ENCODE measurements at regions not wholly inside any gene's neighbourhood (a gene's known extent, or its start where the extent isn't known, plus 50 kb on each side); places are given as distances from the start of the nearest gene placed in this dataset.

DNA sequence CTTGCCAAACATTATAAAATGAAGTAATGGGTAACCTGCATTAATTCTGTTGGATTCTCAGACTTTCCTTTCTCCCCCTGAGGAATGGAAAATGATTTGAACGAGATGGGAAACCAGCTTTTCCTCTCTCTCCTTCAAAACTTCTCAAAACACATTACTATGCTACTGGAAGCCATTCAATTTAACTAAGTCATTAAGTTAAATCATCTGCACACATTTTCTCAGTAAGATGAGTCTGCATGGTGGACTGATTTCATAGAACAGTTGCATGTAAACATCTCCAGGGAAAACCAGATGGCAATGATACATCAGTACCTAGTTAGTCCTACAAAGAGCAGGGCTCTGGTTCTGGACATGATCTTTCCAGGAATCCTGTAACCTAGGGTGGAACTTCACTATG is 59.9 kb downstream of the BMP4 start:
- DNase-seq (ENCODE audit: low read depth): no peak

DNA sequence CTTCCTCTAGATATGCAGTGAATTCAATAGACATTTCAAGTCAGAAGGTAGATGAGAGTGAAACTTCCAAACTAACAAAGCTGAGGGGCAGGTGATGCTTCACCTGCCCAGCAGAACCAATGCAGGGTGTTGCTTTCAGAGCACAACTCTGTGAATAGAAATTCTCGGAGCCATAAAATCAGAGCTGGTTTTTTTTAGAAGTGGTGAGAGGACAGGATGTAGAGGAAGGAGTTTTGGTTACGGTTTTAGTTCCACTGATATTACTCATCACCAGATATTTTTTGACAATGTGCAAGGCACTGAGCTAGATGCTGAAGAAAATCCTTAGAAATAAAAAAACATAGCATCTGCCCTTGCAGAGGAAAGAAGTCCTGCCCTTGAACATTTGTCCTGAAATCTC is 62.2 kb downstream of the BMP4 start:
- DNase-seq (ENCODE audit: low read depth): no peak

GRCh38 chr14:53893374-53893773 is 63.3 kb downstream of the BMP4 start:
- no peak for DNase-seq (ENCODE audit: low read depth)

DNA sequence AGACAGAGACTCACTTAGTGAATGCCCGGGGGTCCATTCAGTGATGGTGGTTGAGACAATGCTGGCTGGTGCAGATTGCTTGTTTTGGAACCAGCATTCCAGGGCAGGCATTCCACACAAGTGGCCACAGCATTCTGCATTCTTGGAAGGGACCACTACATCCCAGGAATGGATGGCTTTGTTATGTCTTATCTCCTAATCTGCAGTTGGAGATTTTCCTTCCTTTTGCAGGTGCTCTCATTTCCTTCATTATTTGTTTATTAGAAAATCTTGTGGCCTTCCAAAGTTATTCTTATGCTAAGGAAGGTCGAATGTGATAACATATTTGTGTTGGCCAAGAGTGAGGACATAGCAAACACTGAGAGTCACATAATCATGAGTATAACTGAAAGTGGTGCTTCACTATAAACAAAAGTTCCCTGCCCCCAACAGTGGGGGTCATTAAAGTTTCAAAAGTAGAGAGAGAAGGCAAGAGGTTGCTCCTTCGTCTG is 66.0 kb downstream of the BMP4 start:
- no peak for DNase-seq (ENCODE audit: low read depth)

DNA sequence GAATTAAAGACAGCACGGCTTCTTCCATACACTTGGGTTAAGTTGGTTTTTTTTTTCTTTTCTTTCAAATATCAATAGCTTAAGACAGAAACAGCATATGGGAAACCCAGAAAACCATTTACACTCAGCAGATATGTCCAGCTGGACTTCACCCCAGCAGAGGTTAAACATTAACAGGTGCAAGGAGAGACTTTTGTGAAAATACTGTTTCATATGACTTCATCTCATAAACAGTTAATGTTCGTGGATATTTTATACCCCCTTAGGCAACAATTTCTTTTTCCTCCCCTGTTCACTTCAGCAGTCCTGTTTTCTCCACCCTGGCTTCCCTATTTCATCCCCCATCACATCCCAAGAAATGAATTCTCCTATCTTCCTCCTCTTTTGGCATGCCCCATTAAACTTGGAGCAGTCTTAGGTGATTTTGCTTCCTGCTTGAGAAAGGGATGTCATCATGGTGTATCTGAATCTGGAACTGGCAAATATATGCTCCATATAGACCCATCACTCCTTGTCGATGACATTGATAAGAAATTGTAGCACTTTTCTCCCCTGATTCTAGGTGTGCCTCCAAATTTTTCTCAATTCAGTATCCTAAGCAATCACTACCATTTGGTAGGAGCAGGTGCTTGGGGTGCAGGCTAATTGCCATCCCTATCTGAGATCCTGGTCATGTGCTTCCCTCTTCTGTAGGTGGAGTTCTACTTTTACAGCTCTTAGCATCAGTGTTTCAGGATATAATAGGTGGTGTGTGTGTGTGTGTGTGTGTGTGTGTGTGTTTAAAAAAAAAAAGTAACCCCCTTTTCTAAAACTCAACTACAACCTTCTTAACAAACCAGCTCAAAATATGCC is 67.9 kb downstream of the BMP4 start:
- no peak for DNase-seq (ENCODE audit: low read depth)

DNA sequence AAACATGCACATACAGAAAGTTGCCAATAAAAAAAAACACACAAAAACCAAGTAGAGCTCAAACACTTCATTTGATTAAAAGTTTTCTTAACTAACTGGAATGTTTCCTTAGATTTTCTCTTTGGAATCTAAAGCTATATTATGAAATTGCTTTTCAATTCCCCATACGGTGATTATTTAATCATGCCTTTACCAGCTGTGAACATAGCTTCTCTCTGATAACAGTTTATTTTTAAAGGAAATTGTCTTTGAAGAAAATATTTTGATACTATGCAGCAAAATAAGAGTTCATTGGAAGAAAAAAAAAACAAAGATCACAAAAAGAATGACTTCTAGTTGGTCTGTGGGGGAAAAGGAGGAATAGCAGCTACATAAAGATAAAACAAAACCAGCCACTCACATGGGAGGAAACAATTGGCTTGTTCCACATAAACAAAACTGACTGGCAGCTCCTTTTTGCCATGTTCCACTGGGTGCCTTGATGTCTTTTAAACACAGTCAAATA is 71.4 kb downstream of the BMP4 start:
- DNase-seq (ENCODE audit: low read depth): no peak

DNA sequence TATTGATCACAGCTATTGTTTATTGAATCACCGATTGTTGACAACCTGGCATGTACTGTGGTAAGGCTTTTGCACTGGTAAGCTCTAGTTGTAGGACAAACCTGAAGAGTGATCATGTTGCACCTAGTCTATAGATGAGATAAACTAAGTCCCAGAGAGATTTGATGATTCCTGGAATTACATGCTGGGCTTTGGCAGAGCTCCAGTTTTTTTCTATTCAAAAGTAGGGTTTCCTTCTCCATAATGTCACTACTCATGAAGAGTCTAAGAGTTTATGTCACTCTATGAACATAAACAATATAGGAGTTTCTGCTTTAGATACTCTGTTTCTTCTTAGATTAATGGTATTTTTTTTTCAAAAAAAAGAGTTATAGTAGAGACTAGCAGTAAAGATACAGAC is 72.0 kb downstream of the BMP4 start:
- no peak for DNase-seq (ENCODE audit: low read depth)

- no peak for DNase-seq (ENCODE audit: low read depth)
Measured at GRCh38 chr14:53883739-53884138, 72.9 kb downstream of the BMP4 start.

- DNase-seq (ENCODE audit: low read depth): no peak
Measured at GRCh38 chr14:53882684-53883083, 73.9 kb downstream of the BMP4 start.

DNA sequence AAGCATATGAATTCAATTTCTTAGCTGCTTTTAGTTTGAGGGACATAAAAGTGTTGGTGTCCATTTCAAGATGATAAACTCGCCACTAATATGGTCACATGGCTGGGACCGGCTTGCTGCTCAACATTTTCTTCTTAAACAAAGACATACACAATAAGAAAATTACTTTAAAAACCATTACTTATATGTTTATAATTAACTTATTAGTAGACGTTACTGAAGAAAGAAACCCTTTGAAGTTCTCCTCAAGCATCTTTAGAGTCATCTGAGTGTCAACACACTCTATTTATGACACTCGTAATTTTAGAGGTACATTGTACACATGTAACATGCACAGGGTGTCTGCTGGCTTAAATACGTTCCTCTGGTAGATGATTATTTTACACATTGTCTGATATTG is 74.7 kb downstream of the BMP4 start:
- DNase-seq (ENCODE audit: low read depth): no peak

GRCh38 chr14:53881161-53881871 is 75.3 kb downstream of the BMP4 start:
- no peak for DNase-seq (ENCODE audit: low read depth)

GRCh38 chr14:53880761-53881160 is 75.9 kb downstream of the BMP4 start:
- no peak for DNase-seq (ENCODE audit: low read depth)

DNA sequence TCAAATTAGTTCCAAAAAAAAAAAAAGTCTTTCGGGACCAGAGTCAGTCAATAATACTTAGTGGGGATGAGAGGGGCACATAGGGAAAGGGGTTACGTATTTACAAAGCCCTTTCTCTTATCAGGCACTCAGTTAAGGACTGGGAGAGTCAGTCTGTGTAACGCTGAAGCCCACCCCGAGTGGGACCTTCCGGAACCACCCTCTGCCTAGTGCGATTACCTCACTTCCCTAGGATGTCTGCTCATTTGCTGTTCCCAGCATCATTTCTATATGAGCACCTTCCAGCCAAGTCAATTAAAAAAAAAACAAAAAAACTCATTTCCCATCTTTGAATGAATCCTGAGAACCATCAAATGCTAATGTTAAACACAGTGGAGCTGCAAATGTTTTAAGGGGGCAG is 76.9 kb downstream of the BMP4 start:
- DNase-seq (ENCODE audit: low read depth): no peak

- no peak for DNase-seq (ENCODE audit: low read depth)
Measured at GRCh38 chr14:53879022-53879686, 77.5 kb downstream of the BMP4 start.

DNA sequence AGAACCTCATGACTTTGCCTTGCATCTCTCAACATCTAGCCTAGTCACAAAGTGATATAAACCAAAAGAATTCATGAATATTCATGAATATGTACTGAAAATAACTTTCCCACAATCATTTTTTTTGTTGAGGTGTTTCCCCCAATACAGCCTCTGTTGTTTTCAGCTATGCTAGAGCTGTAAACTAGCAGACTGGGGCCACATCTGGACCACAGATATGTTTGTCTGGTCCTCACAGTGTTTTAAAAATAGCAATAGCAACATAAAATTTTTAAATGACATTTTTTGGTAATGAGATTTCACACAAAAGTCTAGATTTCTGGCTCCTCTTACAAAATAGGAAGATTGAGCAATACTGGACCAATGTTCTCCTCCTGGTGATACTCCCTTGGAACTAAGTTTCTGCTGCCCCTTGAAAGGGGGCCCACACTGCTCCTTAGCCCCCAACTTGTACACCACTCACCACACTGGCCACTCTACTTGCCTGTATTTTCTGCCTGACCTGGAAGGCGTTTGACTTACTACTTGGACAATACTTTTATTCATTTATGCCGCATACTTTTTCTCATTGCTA is 81.2 kb downstream of the BMP4 start:
- no peak for DNase-seq (ENCODE audit: low read depth)

- DNase-seq (ENCODE audit: low read depth): no peak
Measured at GRCh38 chr14:53874704-53875103, 81.9 kb downstream of the BMP4 start.

DNA sequence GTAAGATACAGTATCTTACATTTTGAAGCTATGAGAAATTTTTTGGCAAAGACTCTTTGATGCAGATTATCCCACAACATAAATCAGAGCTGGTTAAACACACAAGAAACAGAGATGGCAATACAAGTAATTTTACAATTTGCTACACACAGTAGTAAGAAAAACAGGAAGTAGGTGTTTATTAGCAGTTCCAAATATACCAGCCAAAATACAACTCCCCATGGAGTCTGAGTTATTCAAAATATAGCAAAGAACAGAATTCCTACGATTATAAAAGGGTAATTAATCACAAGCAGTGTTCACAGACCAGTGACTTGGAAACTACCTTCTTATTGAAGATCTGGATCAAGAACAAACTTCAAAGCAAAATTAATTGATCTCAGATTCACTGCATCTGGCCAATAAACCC is 83.9 kb downstream of the BMP4 start:
- DNase-seq (ENCODE audit: low read depth): no peak

DNA sequence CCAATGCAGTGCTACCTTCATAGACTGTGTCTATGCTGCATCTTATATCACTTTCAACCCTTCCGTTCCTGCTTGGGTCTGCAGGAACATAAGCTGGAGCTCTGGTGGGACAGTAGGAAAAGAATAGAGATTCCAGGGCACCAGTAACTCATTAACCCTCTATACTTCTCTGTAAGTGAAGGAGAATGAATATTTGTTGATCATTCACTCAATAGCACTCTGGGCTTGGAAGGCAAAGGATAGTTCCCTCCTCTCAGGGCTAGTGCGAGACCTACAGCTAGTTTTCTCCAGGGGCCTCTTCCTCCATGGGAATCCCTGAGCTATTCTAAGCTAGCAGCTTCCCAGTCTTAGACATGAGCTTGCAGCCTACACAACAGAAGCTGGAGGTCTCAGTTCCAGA is 84.7 kb downstream of the BMP4 start:
- no peak for DNase-seq (ENCODE audit: low read depth)

DNA sequence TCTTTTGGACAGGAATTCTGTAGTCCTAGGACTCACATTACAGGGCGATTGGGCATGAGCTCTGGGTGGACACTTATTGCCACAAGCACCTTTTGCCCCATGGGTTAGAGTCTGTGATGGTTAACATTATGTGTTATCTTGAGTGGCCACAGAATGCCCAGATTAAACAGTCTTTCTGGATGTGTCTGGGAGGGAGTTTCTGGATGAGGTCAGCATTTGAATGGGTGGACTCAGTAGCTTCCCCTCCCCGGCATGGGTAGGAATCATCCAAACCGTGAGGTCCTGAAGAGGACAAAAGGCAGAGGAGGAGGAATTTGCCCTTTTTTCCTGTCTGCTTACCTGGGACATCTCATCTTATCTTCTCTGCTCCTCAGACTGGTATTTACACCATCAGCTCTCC is 85.6 kb downstream of the BMP4 start:
- DNase-seq (ENCODE audit: low read depth): no peak

- no peak for DNase-seq (ENCODE audit: low read depth)
Measured at GRCh38 chr14:53865711-53866110, 90.9 kb downstream of the BMP4 start.

DNA sequence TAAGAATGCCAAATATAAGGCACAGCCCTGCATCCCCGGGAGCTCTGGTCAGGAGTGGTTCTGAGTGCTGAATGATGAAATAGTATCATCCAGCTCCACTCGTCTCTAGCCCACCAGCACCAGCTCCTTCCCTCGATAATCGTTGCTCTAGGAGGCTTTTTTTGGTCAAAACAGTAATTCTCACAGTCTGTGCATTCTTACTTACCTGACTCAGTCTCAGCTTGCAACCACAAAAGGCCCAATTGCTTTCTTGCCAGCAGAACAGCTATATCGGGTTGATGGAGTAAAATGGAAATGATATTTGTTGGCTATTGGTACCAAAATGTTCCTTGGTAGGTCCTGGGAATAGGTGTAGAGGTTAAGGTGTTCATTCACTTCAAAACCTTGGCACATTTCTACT is 94.8 kb downstream of the BMP4 start:
- no peak for DNase-seq (ENCODE audit: low read depth)

GRCh38 chr14:53858345-53858684 is 98.3 kb downstream of the BMP4 start:
- no peak for DNase-seq (ENCODE audit: low read depth)
